CD4-positive, alpha-beta T cell (primary cell): ENCODE measurements at regions not wholly inside any gene's neighbourhood (a gene's known extent, or its start where the extent isn't known, plus 50 kb on each side); places are given as distances from the start of the nearest gene placed in this dataset.
A peak's percentile ranks its signal among the peaks of the same experiment; 100 is the strongest.
"Not testable (repeated sequence)": the region's sequence is repeated elsewhere in the genome, so short reads cannot be mapped to it uniquely, and the experiment has no call there.

ENCODE experiments used
- ATAC-seq: fragments of 200-7000 bp; cut with Tn5 transposase; one replicate; pipeline ENCODE4 v1.10.0; 2022; ENCODE audit warnings: mild to moderate bottlenecking; ENCODE audit not compliant: poor library complexity
- CTCF ChIA-PET: fragments of 350-600 bp; sonication (Branson Sonifier 250); formaldehyde crosslinking; loops from one replicate; lab custom pipeline; 2021; ENCODE audit warnings: antibody characterized with exemption, inconsistent platforms; lab: Charles Lee
- POLR2A ChIA-PET: fragments of 350-600 bp; sonication (Branson Sonifier 250); formaldehyde crosslinking; loops from one replicate; lab custom pipeline; 2021; ENCODE audit warnings: antibody characterized with exemption, inconsistent platforms; lab: Charles Lee
- DNase-seq, 14 experiments: peaks; one replicate each; pipeline ENCODE4 v3.0.0-alpha.2; 2013 to 2020; ENCODE audit warnings: mixed read lengths in 2 of 14
- H3K27ac ChIP-seq, 2 donors: one replicate each; pipeline versions ENCODE4 v1.5.1 to v1.7.0; 2013; ENCODE audit warnings: low read length in 2 of 2, low read depth in 1 of 2, mild to moderate bottlenecking in 1 of 2
- H3K27me3 ChIP-seq, 2 experiments: 1 replicate in 1 of 2; 2 replicates in 1 of 2; pipeline versions ENCODE4 v1.6.1 to v1.7.0; 2013; ENCODE audit warnings: low read length in 2 of 2, control low read depth in 1 of 2, mild to moderate bottlenecking in 1 of 2, moderate library complexity in 1 of 2; ENCODE audit not compliant: insufficient read depth in 2 of 2, control insufficient read depth in 1 of 2
- H3K36me3 ChIP-seq: one replicate; pipeline ENCODE4 v1.6.1; 2013; ENCODE audit warnings: low read length, control low read depth; ENCODE audit not compliant: insufficient read depth
- H3K4me1 ChIP-seq: one replicate; pipeline ENCODE4 v1.6.1; 2013; ENCODE audit warnings: low read length, control low read depth; ENCODE audit not compliant: insufficient read depth
- H3K4me3 ChIP-seq: one replicate; pipeline ENCODE4 v1.5.1; 2013; ENCODE audit warnings: mild to moderate bottlenecking, low read length, moderate library complexity
- H3K9me3 ChIP-seq, 2 experiments: 1 replicate in 1 of 2; 2 replicates in 1 of 2; pipeline versions ENCODE4 v1.6.1 to v1.7.0; 2013; ENCODE audit warnings: low read length in 2 of 2, mild to moderate bottlenecking in 2 of 2, control low read depth in 1 of 2, moderate library complexity in 1 of 2; ENCODE audit not compliant: control insufficient read depth in 1 of 2, insufficient read depth in 1 of 2
- H3K27ac Mint-ChIP-seq: one replicate; pipeline ENCODE4 v1.8.0; 2020; ENCODE audit warnings: mixed read lengths
- H3K27me3 Mint-ChIP-seq: one replicate; pipeline ENCODE4 v1.8.0; 2021; ENCODE audit warnings: mixed read lengths
- H3K36me3 Mint-ChIP-seq: one replicate; pipeline ENCODE4 v1.8.0; 2021; ENCODE audit warnings: low read depth, mixed read lengths
- H3K4me1 Mint-ChIP-seq: one replicate; pipeline ENCODE4 v1.8.0; 2021; ENCODE audit warnings: low read depth, mixed read lengths
- H3K4me3 Mint-ChIP-seq: one replicate; pipeline ENCODE4 v1.8.0; 2020; ENCODE audit warnings: mild to moderate bottlenecking, mixed read lengths
- H3K9me3 Mint-ChIP-seq: one replicate; pipeline ENCODE4 v1.8.0; 2020; ENCODE audit warnings: mixed read lengths
- intact Hi-C, 2 experiments: fragments of 100-400 bp; cut with DNase I in 1 of 2; cut with micrococcal nuclease in 1 of 2; formaldehyde crosslinking; loops; one replicate each; pipeline versions ENCODE4 v1.15.1 to v1.9.0; 2023 to 2025; cut with DNase I, micrococcal nuclease

GRCh38 chr3:195669310-195669709 is 51.5 kb upstream of the MUC20 start:
- intact Hi-C loops, H3K27ac Mint-ChIP-seq, H3K4me3 ChIP-seq, H3K9me3 Mint-ChIP-seq, POLR2A ChIA-PET, H3K27me3 Mint-ChIP-seq, H3K9me3 ChIP-seq, DNase-seq, H3K4me1 Mint-ChIP-seq, H3K4me3 Mint-ChIP-seq, ATAC-seq, CTCF ChIA-PET, H3K27me3 ChIP-seq, H3K27ac ChIP-seq, H3K4me1 ChIP-seq: not testable (repeated sequence)
- H3K36me3 ChIP-seq: peaks cover 35% of the 10 kb centered on the region
- peaks cover 28% of the 10 kb centered on the region for H3K36me3 Mint-ChIP-seq

- H3K4me1 Mint-ChIP-seq, H3K4me3 ChIP-seq, H3K9me3 Mint-ChIP-seq, POLR2A ChIA-PET, intact Hi-C loops, H3K27me3 Mint-ChIP-seq, DNase-seq, H3K4me3 Mint-ChIP-seq, H3K27ac ChIP-seq, H3K4me1 ChIP-seq, CTCF ChIA-PET, H3K27ac Mint-ChIP-seq, H3K27me3 ChIP-seq, ATAC-seq, H3K9me3 ChIP-seq: not testable (repeated sequence)
- H3K36me3 Mint-ChIP-seq: peaks cover 27% of the 10 kb centered on the region
- H3K36me3 ChIP-seq: peaks cover 30% of the 10 kb centered on the region
These were observed 52.5 kb upstream of the MUC20 start for GRCh38 chr3:195668131-195668766.

- H3K27ac Mint-ChIP-seq, H3K4me1 ChIP-seq, H3K27me3 Mint-ChIP-seq, H3K4me1 Mint-ChIP-seq, POLR2A ChIA-PET, CTCF ChIA-PET, H3K4me3 Mint-ChIP-seq, H3K9me3 ChIP-seq, H3K27ac ChIP-seq, H3K27me3 ChIP-seq, intact Hi-C loops, DNase-seq, H3K9me3 Mint-ChIP-seq, H3K4me3 ChIP-seq, ATAC-seq: not testable (repeated sequence)
- peaks cover 19% of the 10 kb centered on the region for H3K36me3 ChIP-seq
- peaks cover 18% of the 10 kb centered on the region for H3K36me3 Mint-ChIP-seq
These were observed 55.5 kb upstream of the MUC20 start for GRCh38 chr3:195665311-195665710.

- H3K9me3 ChIP-seq, CTCF ChIA-PET, H3K4me3 Mint-ChIP-seq, POLR2A ChIA-PET, intact Hi-C loops, DNase-seq, H3K27me3 ChIP-seq, H3K27me3 Mint-ChIP-seq, H3K4me1 Mint-ChIP-seq, H3K4me1 ChIP-seq, H3K27ac ChIP-seq, H3K27ac Mint-ChIP-seq, H3K9me3 Mint-ChIP-seq, ATAC-seq, H3K4me3 ChIP-seq: not testable (repeated sequence)
- peaks cover 17% of the 10 kb centered on the region for H3K36me3 ChIP-seq
- peaks cover 18% of the 10 kb centered on the region for H3K36me3 Mint-ChIP-seq
These were observed 56.6 kb upstream of the MUC20 start for GRCh38 chr3:195664131-195664530.

- H3K4me1 ChIP-seq, H3K27me3 ChIP-seq, DNase-seq, H3K27ac ChIP-seq, H3K9me3 ChIP-seq, CTCF ChIA-PET, H3K4me3 ChIP-seq, H3K27me3 Mint-ChIP-seq, H3K9me3 Mint-ChIP-seq, POLR2A ChIA-PET, H3K36me3 ChIP-seq, ATAC-seq: not testable (repeated sequence)
- intact Hi-C loops: loop anchor here (10.0 kb wide), 3 partner anchors 104 to 384 kb away; partner anchors contain the start of gene XXYLT1 (in 1 of the 2)
- H3K36me3 Mint-ChIP-seq: peaks cover 11% of the 10 kb centered on the region
- peak overlapping the region; percentile 89 for H3K4me3 Mint-ChIP-seq
- H3K4me1 Mint-ChIP-seq: peaks cover 15% of the 10 kb centered on the region
- H3K27ac Mint-ChIP-seq: peak overlapping the region; percentile 58
These were observed 61.6 kb upstream of the MUC20 start for GRCh38 chr3:195659136-195659533.

- H3K36me3 Mint-ChIP-seq, H3K9me3 Mint-ChIP-seq, H3K4me1 ChIP-seq, H3K36me3 ChIP-seq, H3K27ac ChIP-seq, H3K9me3 ChIP-seq, H3K27me3 ChIP-seq, H3K27me3 Mint-ChIP-seq, POLR2A ChIA-PET, H3K4me3 ChIP-seq, CTCF ChIA-PET: not testable (repeated sequence)
- Mint-ChIP-seq H3K4me3 (peak overlapping the region; percentile 89), H3K4me1 (peaks cover 18% of the 10 kb centered on the region), H3K27ac (peak overlapping the region; percentile 58)
- ATAC-seq (peak; percentile 27), DNase-seq (peak in 1 of 14 experiments; percentile 29)
- intact Hi-C loops: loop anchor here (10.0 kb wide), 3 partner anchors 104 to 384 kb away; partner anchors contain the start of gene XXYLT1 (in 1 of the 2)
These were observed 62.2 kb upstream of the MUC20 start for GRCh38 chr3:195658381-195659135.
